Transverse colon (tissue), 4 donors: ENCODE measurements at regions not wholly inside any gene's neighbourhood (a gene's known extent, or its start where the extent isn't known, plus 50 kb on each side); places are given as distances from the start of the nearest gene placed in this dataset.

Experiments used
- DNase-seq: peaks from one replicate; pipeline ENCODE4 v3.0.0-alpha.2; 2019
- H3K27ac ChIP-seq, 4 donors: fragments of 200-600 bp; sonication (generic); 2 replicates each; pipeline ENCODE4 v1.5.1; 2016 to 2018; ENCODE audit warnings: inconsistent platforms in 4 of 4
- H3K27me3 ChIP-seq: fragments of 200-600 bp; sonication (generic); 2 replicates; pipeline ENCODE4 v1.5.1; 2017; ENCODE audit warnings: inconsistent platforms
- H3K36me3 ChIP-seq, 4 donors: fragments of 200-600 bp; sonication (generic); 2 replicates each; pipeline ENCODE4 v1.5.1; 2017 to 2019; ENCODE audit warnings: inconsistent platforms in 4 of 4
- H3K4me1 ChIP-seq, 4 donors: fragments of 200-600 bp; sonication (generic); 2 replicates each; pipeline ENCODE4 v1.5.1; 2017 to 2020; ENCODE audit warnings: inconsistent platforms in 4 of 4
- H3K4me3 ChIP-seq, 4 donors: fragments of 200-600 bp; sonication (generic); 1 replicate in 1 of 4; 2 replicates in 3 of 4; pipeline versions ENCODE4 v1.5.1 to v1.6.1; 2017 to 2019; ENCODE audit warnings: inconsistent platforms in 4 of 4
- H3K9me3 ChIP-seq, 2 donors: fragments of 200-600 bp; sonication (generic); 2 replicates each; pipeline ENCODE4 v1.5.1; 2017 to 2019; ENCODE audit warnings: inconsistent platforms in 2 of 2
- CTCF ChIP-seq, 5 experiments: fragments of 200-600 bp in 3 of 5; fragments of 450-650 bp in 2 of 5; sonication (generic) in 3 of 5; IDR thresholded peaks; 1 replicate in 2 of 5; 2 replicates in 3 of 5; pipeline ENCODE4 v1.5.1; 2016 to 2017; ENCODE audit warnings: antibody characterized with exemption in 5 of 5, inconsistent platforms in 3 of 5, mild to moderate bottlenecking in 2 of 5, moderate library complexity in 1 of 5
- EP300 ChIP-seq: sonication (generic); formaldehyde crosslinking; IDR thresholded peaks from one replicate; pipeline ENCODE4 v1.6.1; 2017; ENCODE audit warnings: antibody characterized with exemption, low read depth
- POLR2A ChIP-seq: fragments of 450-650 bp; IDR thresholded peaks from one replicate; pipeline ENCODE4 v1.6.1; 2016; ENCODE audit warnings: antibody characterized with exemption, mild to moderate bottlenecking, moderate library complexity
- POLR2AphosphoS5 ChIP-seq, 3 donors: sonication (generic); formaldehyde crosslinking; IDR thresholded peaks; one replicate each; pipeline ENCODE4 v1.6.1; 2016; ENCODE audit warnings: antibody characterized with exemption in 3 of 3
- WGBS, 2 donors: methylation state at CpG; one replicate each; pipeline ENCODE4 v1.1.5; 2018; ENCODE audit warnings: low coverage in 1 of 2; 5-methylcytosine and 5-hydroxymethylcytosine counted together
- in situ Hi-C, 4 donors: fragments of 200-750 bp; cut with MboI; loops; one replicate each; pipeline versions ENCODE4 v1.15.0 to v1.15.1; 2017; ENCODE audit warnings: low sequenced_read_pairs in 3 of 4, low pct_ligation_motif_present in 1 of 4, low pct_unique_long_range_greater_than_20kb in 1 of 4
- intact Hi-C: fragments of 100-400 bp; cut with DNase I; formaldehyde crosslinking; loops from one replicate; pipeline ENCODE4 v1.15.1; 2023; ENCODE audit warnings: low total_unique reads

- DNase-seq: no peak
- in situ Hi-C loops (no loop called here), intact Hi-C loops (loop anchor here (10.0 kb wide), 1 partner anchor 644 kb away; no protein-coding TSS in a partner anchor)
- Histone ChIP-seq H3K36me3 (no peaks in the 10 kb centered on the region), H3K9me3 (no peaks in the 10 kb centered on the region), H3K4me1 (peaks cover 0 to 11% (median 1%) of the 10 kb centered on the region in 4 donors), H3K4me3 (no peak overlapping the region), H3K27ac (no peak overlapping the region), H3K27me3 (no peaks in the 10 kb centered on the region)
- 45 to 74% methylated on average over 1 to 2 of the region's 2 CpGs for WGBS, 2 donors
- no peak for TF ChIP-seq POLR2A
- TF ChIP-seq POLR2AphosphoS5 (IDR thresholded peaks at IDR 0.05): no peak
- no peak for TF ChIP-seq EP300
- TF ChIP-seq CTCF (IDR thresholded peaks at IDR 0.05): no peak
Observed at GRCh38 chr7:114190387-114190786, 224.2 kb upstream of the FOXP2 start.

- in situ Hi-C loops: no loop called here
- H3K27ac ChIP-seq: no peak overlapping the region
- TF ChIP-seq POLR2AphosphoS5 (IDR thresholded peaks at IDR 0.05) (no peak), EP300 (no peak), CTCF (IDR thresholded peaks at IDR 0.05) (no peak), POLR2A (no peak)
- H3K9me3 ChIP-seq: no peaks in the 10 kb centered on the region
- H3K4me1 ChIP-seq: no peaks in the 10 kb centered on the region
- no peaks in the 10 kb centered on the region for H3K27me3 ChIP-seq
- whole genome bisulfite sequencing, 2 donors: 78 to 83% methylated on average over 3 of the region's 3 CpGs
- no peak overlapping the region for H3K4me3 ChIP-seq
- intact Hi-C loops: no loop called here
- DNase-seq: no peak
- H3K36me3 ChIP-seq: no peaks in the 10 kb centered on the region
Observed at GRCh38 chr7:114183311-114184088, 231.1 kb upstream of the FOXP2 start.

- TF ChIP-seq POLR2AphosphoS5 (IDR thresholded peaks at IDR 0.05) (no peak), CTCF (IDR thresholded peaks at IDR 0.05) (no peak), EP300 (no peak), POLR2A (no peak)
- in situ Hi-C loops (no loop called here), intact Hi-C loops (no loop called here)
- Histone ChIP-seq H3K27me3 (no peaks in the 10 kb centered on the region), H3K4me1 (no peaks in the 10 kb centered on the region), H3K36me3 (no peaks in the 10 kb centered on the region), H3K4me3 (no peak overlapping the region), H3K27ac (no peak overlapping the region), H3K9me3 (no peaks in the 10 kb centered on the region)
- DNase-seq: no peak
- whole genome bisulfite sequencing, 2 donors: 60 to 73% methylated on average over 1 of the region's 1 CpG
Observed at GRCh38 chr7:114182837-114183236, 231.8 kb upstream of the FOXP2 start.

GRCh38 chr7:114181280-114181679 is 233.3 kb upstream of the FOXP2 start:
- no peaks in the 10 kb centered on the region for H3K36me3 ChIP-seq
- TF ChIP-seq CTCF (IDR thresholded peaks at IDR 0.05) (no peak), EP300 (no peak), POLR2AphosphoS5 (IDR thresholded peaks at IDR 0.05) (no peak), POLR2A (no peak)
- no peaks in the 10 kb centered on the region for H3K4me1 ChIP-seq
- no peak overlapping the region for H3K4me3 ChIP-seq
- no peaks in the 10 kb centered on the region for H3K27me3 ChIP-seq
- in situ Hi-C loops (no loop called here), intact Hi-C loops (no loop called here)
- H3K9me3 ChIP-seq: no peaks in the 10 kb centered on the region
- DNase-seq: no peak
- 86 to 88% methylated on average over 1 of the region's 1 CpG for WGBS, 2 donors
- H3K27ac ChIP-seq: no peak overlapping the region
